HEK293T (cell line): ENCODE measurements at regions not wholly inside any gene's neighbourhood (a gene's known extent, or its start where the extent isn't known, plus 50 kb on each side); places are given as distances from the start of the nearest gene placed in this dataset.

Experiments used
- ARNT ChIP-seq: fragments of 450-650 bp; IDR thresholded peaks from 2 replicates; pipeline ENCODE4 v1.6.1; 2017; ENCODE audit warnings: mild to moderate bottlenecking
- BHLHE40 ChIP-seq: fragments of 450-650 bp; IDR thresholded peaks from 2 replicates; pipeline ENCODE4 v1.6.1; 2016; ENCODE audit warnings: mild to moderate bottlenecking, moderate library complexity, borderline replicate concordance
- CTBP1 ChIP-seq: fragments of 450-650 bp; IDR thresholded peaks from 2 replicates; pipeline ENCODE4 v1.6.1; 2016; ENCODE audit warnings: borderline replicate concordance
- ELF4 ChIP-seq: fragments of 450-650 bp; IDR thresholded peaks from 2 replicates; pipeline ENCODE4 v1.6.1; 2017; ENCODE audit warnings: antibody characterized with exemption
- FOXM1 ChIP-seq: fragments of 450-650 bp; IDR thresholded peaks from 2 replicates; pipeline ENCODE4 v1.6.1; 2017; ENCODE audit warnings: mild to moderate bottlenecking, borderline replicate concordance
- HDGF ChIP-seq: fragments of 450-650 bp; IDR thresholded peaks from 2 replicates; pipeline ENCODE4 v1.6.1; 2017; ENCODE audit warnings: antibody characterized with exemption, borderline replicate concordance
- L3MBTL2 ChIP-seq: fragments of 450-650 bp; conservative IDR thresholded peaks from 2 replicates; pipeline ENCODE4 v1.6.1; 2016; ENCODE audit warnings: mild to moderate bottlenecking
- LEF1 ChIP-seq: fragments of 450-650 bp; IDR thresholded peaks from 2 replicates; pipeline ENCODE4 v1.6.1; 2017; ENCODE audit warnings: mild to moderate bottlenecking, borderline replicate concordance
- NFRKB ChIP-seq: fragments of 450-650 bp; IDR thresholded peaks from 2 replicates; pipeline ENCODE4 v1.6.1; 2016; ENCODE audit warnings: mild to moderate bottlenecking, moderate library complexity
- PKNOX1 ChIP-seq: fragments of 450-650 bp; IDR thresholded peaks from 2 replicates; pipeline ENCODE4 v1.6.1; 2016
- SP1 ChIP-seq: fragments of 450-650 bp; IDR thresholded peaks from 2 replicates; pipeline ENCODE4 v1.6.1; 2017
- SUZ12 ChIP-seq: fragments of 450-650 bp; IDR thresholded peaks from 2 replicates; pipeline ENCODE4 v1.6.1; 2016; ENCODE audit warnings: mild to moderate bottlenecking
- TARDBP ChIP-seq: fragments of 450-650 bp; IDR thresholded peaks from 2 replicates; pipeline ENCODE4 v1.6.1; 2016

GRCh38 chr17:13372432-13372831 is 229.3 kb downstream of the HS3ST3A1 start:
- TF ChIP-seq BHLHE40 = no peak
- no peak for TF ChIP-seq LEF1
- TF ChIP-seq CTBP1 = no peak
- TF ChIP-seq HDGF = no peak
- TF ChIP-seq FOXM1 = no peak
- no peak for TF ChIP-seq SP1
- TF ChIP-seq ELF4 = no peak
- no peak for TF ChIP-seq NFRKB
- TF ChIP-seq SUZ12 = no peak
- TF ChIP-seq TARDBP = no peak
- TF ChIP-seq PKNOX1 = no peak
- no peak for TF ChIP-seq L3MBTL2
- TF ChIP-seq ARNT = no peak
